Left lung (tissue), 4 donors: ENCODE measurements at regions not wholly inside any gene's neighbourhood (a gene's known extent, or its start where the extent isn't known, plus 50 kb on each side); places are given as distances from the start of the nearest gene placed in this dataset.

Source experiments
- ATAC-seq: fragments of 200-7000 bp; cut with Tn5 transposase; one replicate; pipeline ENCODE4 v1.9.1; 2020; ENCODE audit warnings: moderate library complexity
- DNase-seq, 4 donors: peaks; one replicate each; pipeline ENCODE4 v3.0.0-alpha.2; 2013 to 2020
- H3K27ac ChIP-seq, 2 donors: fragments of 200-600 bp; sonication (generic) in 1 of 2; one replicate each; pipeline versions ENCODE4 v1.5.0 to v1.8.0; 2020 to 2021
- H3K27me3 ChIP-seq, 2 donors: fragments of 200-600 bp; sonication (generic) in 1 of 2; one replicate each; pipeline versions ENCODE4 v1.5.0 to v1.8.0; 2020 to 2021
- H3K36me3 ChIP-seq, 2 donors: fragments of 200-600 bp; sonication (generic) in 1 of 2; one replicate each; pipeline versions ENCODE4 v1.5.0 to v1.8.0; 2020 to 2021
- H3K4me1 ChIP-seq, 2 donors: fragments of 200-600 bp; one replicate each; pipeline ENCODE4 v1.8.0; 2021
- H3K4me3 ChIP-seq, 2 donors: fragments of 200-600 bp; sonication (generic) in 1 of 2; one replicate each; pipeline versions ENCODE4 v1.5.0 to v1.8.0; 2020 to 2021; ENCODE audit warnings: mild to moderate bottlenecking in 1 of 2
- H3K9me3 ChIP-seq, 2 donors: fragments of 200-600 bp; sonication (generic) in 1 of 2; one replicate each; pipeline versions ENCODE4 v1.5.0 to v1.8.0; 2020 to 2021
- CTCF ChIP-seq, 2 donors: fragments of 200-600 bp; sonication (generic) in 1 of 2; IDR thresholded peaks; one replicate each; pipeline versions ENCODE4 v1.5.0 to v1.8.0; 2021; ENCODE audit warnings: antibody characterized with exemption in 2 of 2
- intact Hi-C, 2 donors: fragments of 100-400 bp; cut with DNase I; formaldehyde crosslinking; loops; one replicate each; pipeline versions ENCODE4 v1.11.2 to v1.14.2; 2022
- donor health status: DM: no; HTN: yes; CAD: no.
- donor health status: DM: no; HTN: no; CAD: no.

DNA sequence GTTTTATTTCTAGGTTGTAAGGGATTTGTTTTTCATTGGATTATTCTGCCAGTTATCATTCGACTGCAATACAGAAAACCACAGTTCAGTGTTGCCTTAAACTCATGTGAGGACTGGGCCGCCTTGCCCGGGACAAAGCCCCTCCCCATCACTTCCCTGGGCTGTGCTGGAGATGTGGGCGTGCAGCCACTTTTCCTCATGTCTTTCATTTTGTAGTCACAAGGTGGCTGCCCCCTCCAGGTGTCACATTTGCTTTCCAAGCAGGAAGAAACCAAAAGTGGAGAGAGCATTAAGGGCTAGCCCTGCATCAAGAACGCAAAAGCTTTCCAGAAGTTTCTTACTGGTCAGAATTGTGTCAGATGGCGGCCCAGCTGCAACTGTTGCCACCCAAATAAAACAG, 492.5 kb upstream of the ID2 start:
- no peaks in the 10 kb centered on the region for H3K4me1 ChIP-seq

GRCh38 chr2:8190279-8190678, 491.6 kb upstream of the ID2 start:
- no peak for DNase-seq
- no peak overlapping the region for H3K4me3 ChIP-seq
- no peak overlapping the region for H3K27ac ChIP-seq

More for the DNA sequence above, 492.5 kb upstream of the ID2 start:
- Histone ChIP-seq H3K27me3 (no peaks in the 10 kb centered on the region), H3K36me3 (no peaks in the 10 kb centered on the region), H3K4me3 (no peak overlapping the region), H3K27ac (no peak overlapping the region), H3K9me3 (no peaks in the 10 kb centered on the region)
- no peak for DNase-seq
- no peak for TF ChIP-seq CTCF (IDR thresholded peaks at IDR 0.05)
- no peak for ATAC-seq
- intact Hi-C loops = no loop called here

DNA sequence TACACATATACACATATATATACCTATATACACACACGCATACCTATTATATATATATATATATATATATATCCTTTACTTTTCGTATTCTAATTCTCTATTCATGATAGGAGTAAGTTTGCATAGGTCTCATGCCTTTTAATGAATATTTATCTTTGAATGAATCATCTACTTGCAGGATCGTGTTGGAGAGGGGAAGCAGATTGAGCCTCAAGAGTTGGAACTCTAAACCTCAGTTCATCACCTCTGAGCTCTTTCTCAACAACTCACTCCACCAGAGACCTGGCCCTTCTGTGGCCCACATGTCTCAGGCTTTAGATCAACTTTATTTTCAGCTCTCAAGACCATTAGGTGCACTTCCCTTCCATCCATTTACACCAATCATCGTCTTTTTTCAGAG, 490.4 kb upstream of the ID2 start:
- Histone ChIP-seq H3K4me1 (no peaks in the 10 kb centered on the region), H3K36me3 (no peaks in the 10 kb centered on the region), H3K27ac (no peak overlapping the region), H3K9me3 (no peaks in the 10 kb centered on the region), H3K27me3 (no peaks in the 10 kb centered on the region), H3K4me3 (no peak overlapping the region)
- DNase-seq (no peak), ATAC-seq (no peak)
- no peak for TF ChIP-seq CTCF (IDR thresholded peaks at IDR 0.05)
- intact Hi-C loops = no loop called here

More at GRCh38 chr2:8190279-8190678, 491.6 kb upstream of the ID2 start:
- no peaks in the 10 kb centered on the region for H3K27me3 ChIP-seq
- TF ChIP-seq CTCF (IDR thresholded peaks at IDR 0.05) = no peak
- no peaks in the 10 kb centered on the region for H3K36me3 ChIP-seq
- no peaks in the 10 kb centered on the region for H3K9me3 ChIP-seq
- intact Hi-C loops = no loop called here
- no peaks in the 10 kb centered on the region for H3K4me1 ChIP-seq
- no peak for ATAC-seq

DNA sequence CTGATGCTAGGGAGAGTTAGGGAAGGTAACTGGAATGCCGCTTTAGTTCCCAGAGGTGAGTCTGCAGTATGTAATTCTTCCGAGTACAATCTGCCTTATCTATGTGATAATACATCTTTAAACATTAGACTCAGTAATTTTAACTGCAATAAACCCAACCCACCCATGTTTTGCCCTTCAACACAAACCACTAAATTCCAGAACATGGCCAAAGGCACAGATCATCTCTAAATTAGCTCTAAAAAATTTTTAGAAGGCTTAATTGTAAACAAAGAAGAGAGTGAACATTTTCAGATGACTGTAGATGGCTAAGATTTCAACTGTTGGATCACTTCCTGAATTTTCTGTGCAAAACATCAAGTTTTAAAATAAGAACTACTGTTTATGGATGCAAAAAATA, 488.7 kb upstream of the ID2 start:
- no peak overlapping the region for H3K4me3 ChIP-seq
- H3K9me3 ChIP-seq = no peaks in the 10 kb centered on the region
- H3K27me3 ChIP-seq = no peaks in the 10 kb centered on the region
- H3K27ac ChIP-seq = no peak overlapping the region
- intact Hi-C loops = no loop called here
- ATAC-seq (no peak), DNase-seq (no peak)
- H3K36me3 ChIP-seq = no peaks in the 10 kb centered on the region
- no peak for TF ChIP-seq CTCF (IDR thresholded peaks at IDR 0.05)
- H3K4me1 ChIP-seq = no peaks in the 10 kb centered on the region

GRCh38 chr2:8193686-8194615, 487.9 kb upstream of the ID2 start:
- no peak for ATAC-seq
- intact Hi-C loops = no loop called here
- no peak for TF ChIP-seq CTCF (IDR thresholded peaks at IDR 0.05)
- H3K9me3 ChIP-seq = no peaks in the 10 kb centered on the region
- H3K36me3 ChIP-seq = no peaks in the 10 kb centered on the region
- no peak overlapping the region for H3K27ac ChIP-seq
- peaks cover 0 to 5% of the 10 kb centered on the region in 2 donors for H3K4me1 ChIP-seq
- DNase-seq = no peak
- H3K27me3 ChIP-seq = no peaks in the 10 kb centered on the region
- no peak overlapping the region for H3K4me3 ChIP-seq
